Pancreas (tissue), 10 donors: ENCODE measurements at regions not wholly inside any gene's neighbourhood (a gene's known extent, or its start where the extent isn't known, plus 50 kb on each side); places are given as distances from the start of the nearest gene placed in this dataset.

Experiments used
- ATAC-seq, 4 donors: fragments of 200-7000 bp; cut with Tn5 transposase; one replicate each; pipeline versions ENCODE4 v1.8.0 to v1.9.1; 2020; ENCODE audit warnings: mild to moderate bottlenecking in 4 of 4, moderate library complexity in 4 of 4
- DNase-seq, 6 donors: peaks; one replicate each; pipeline ENCODE4 v3.0.0-alpha.2; 2020
- FAIRE-seq: peaks from 2 replicates; lab custom pipeline; 2012; peaks lifted over from hg19 to GRCh38; lab: Jason Lieb, UNC
- H3K27ac ChIP-seq, 4 donors: fragments of 200-600 bp; sonication (generic); 1 replicate in 3 of 4; 2 replicates in 1 of 4; pipeline versions ENCODE4 v1.5.0 to v1.8.0; 2020
- H3K27me3 ChIP-seq, 4 donors: fragments of 200-600 bp; one replicate each; pipeline ENCODE4 v1.8.0; 2021
- H3K36me3 ChIP-seq, 3 donors: fragments of 200-600 bp; sonication (generic) in 1 of 3; one replicate each; pipeline versions ENCODE4 v1.5.0 to v1.8.0; 2020 to 2021
- H3K4me1 ChIP-seq, 3 donors: fragments of 200-600 bp; one replicate each; pipeline ENCODE4 v1.8.0; 2021
- H3K4me3 ChIP-seq, 4 donors: fragments of 200-600 bp; sonication (generic) in 2 of 4; one replicate each; pipeline versions ENCODE4 v1.5.0 to v1.8.0; 2020 to 2021
- H3K9me3 ChIP-seq, 4 donors: fragments of 200-600 bp; one replicate each; pipeline ENCODE4 v1.8.0; 2021
- WGBS, 2 donors: extraction: QIAGEN DNeasy Blood & Tissue Kit; methylation state at CpG; one replicate each; pipeline ENCODE4 v1.1.7; 2013; 5-methylcytosine and 5-hydroxymethylcytosine counted together
- intact Hi-C, 3 donors: fragments of 100-400 bp; cut with DNase I; formaldehyde crosslinking; loops; one replicate each; pipeline versions ENCODE4 v1.11.1 to v1.14.2; 2022
- TF ChIP-seq, protein P1 (sequence below), 4 donors: fragments of 200-600 bp; sonication (generic) in 3 of 4; IDR thresholded peaks; one replicate each; pipeline versions ENCODE4 v1.5.0 to v1.8.0; 2021; ENCODE audit warnings: antibody characterized with exemption in 4 of 4
- donor health status: healthy with polysubstance abuse.
- donor health status: DM: no; HTN: no; CAD: no; lungs with moderate emphysema.
- donor health status: DM: no; HTN: no; CAD: no.
- donor health status: control.
- donor health status: control.
- donor health status: Bipolar disorder and iron deficiency.
- donor health status: DM: yes; HTN: yes; CAD: no.
- donor health status: DM: no; HTN: no; CAD: no.
- donor health status: DM: no; HTN: no; CAD: no.
- donor health status: DM: yes; HTN: yes; CAD: no.

DNA sequence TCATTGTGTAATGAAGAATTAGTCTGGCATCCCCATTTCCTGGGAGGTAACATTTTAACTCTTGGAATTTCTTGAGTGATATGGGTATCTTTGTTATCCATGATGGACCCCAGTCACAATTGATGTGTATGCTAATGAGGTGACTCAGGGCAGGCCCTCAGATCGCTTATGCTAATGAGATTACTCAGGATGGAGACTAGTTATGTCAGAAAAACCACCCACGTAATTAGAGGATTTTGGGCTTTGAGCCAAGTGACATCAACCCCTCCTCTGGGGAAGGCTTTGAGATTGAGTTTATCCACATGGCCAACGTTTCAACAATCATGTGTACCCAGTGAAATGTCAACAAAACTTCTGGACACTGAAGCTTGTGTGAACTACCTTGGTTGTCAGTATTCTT, 772.7 kb downstream of the STPG2 start:
- 39 to 43% methylated on average over 3 of the region's 3 CpGs for WGBS, 2 donors
- Histone ChIP-seq H3K27ac (no peak overlapping the region), H3K9me3 (no peaks in the 10 kb centered on the region), H3K27me3 (no peaks in the 10 kb centered on the region), H3K36me3 (no peaks in the 10 kb centered on the region), H3K4me1 (no peaks in the 10 kb centered on the region), H3K4me3 (no peak overlapping the region)
- intact Hi-C loops, result no loop called here
- no peak for DNase-seq
- TF ChIP-seq, protein P1, sequence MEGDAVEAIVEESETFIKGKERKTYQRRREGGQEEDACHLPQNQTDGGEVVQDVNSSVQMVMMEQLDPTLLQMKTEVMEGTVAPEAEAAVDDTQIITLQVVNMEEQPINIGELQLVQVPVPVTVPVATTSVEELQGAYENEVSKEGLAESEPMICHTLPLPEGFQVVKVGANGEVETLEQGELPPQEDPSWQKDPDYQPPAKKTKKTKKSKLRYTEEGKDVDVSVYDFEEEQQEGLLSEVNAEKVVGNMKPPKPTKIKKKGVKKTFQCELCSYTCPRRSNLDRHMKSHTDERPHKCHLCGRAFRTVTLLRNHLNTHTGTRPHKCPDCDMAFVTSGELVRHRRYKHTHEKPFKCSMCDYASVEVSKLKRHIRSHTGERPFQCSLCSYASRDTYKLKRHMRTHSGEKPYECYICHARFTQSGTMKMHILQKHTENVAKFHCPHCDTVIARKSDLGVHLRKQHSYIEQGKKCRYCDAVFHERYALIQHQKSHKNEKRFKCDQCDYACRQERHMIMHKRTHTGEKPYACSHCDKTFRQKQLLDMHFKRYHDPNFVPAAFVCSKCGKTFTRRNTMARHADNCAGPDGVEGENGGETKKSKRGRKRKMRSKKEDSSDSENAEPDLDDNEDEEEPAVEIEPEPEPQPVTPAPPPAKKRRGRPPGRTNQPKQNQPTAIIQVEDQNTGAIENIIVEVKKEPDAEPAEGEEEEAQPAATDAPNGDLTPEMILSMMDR (IDR thresholded peaks at IDR 0.05), result no peak
- ATAC-seq, result no peak
- no peak for FAIRE-seq

DNA sequence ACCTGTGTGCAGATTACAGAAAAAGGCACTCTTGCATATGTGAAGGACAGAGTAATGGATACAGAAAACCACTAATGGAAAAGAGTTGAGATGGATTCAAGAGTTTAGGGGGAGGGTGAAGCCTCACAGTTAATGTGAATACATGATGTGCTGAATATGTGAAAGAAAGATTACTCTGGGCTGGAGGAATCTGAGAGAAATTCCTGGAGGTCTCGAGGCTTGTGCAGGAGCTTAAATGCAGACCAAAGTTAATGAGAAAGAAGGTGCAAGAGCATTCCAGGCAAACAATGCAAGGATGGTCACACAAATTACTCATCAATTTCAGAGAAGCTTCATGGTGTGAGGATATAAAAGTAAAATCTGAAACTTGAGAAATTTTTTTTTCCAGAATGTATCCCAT, 768.8 kb downstream of the STPG2 start:
- DNase-seq (no peak), FAIRE-seq (no peak), ATAC-seq (no peak)
- H3K9me3 ChIP-seq, result no peaks in the 10 kb centered on the region
- intact Hi-C loops, result no loop called here
- TF ChIP-seq, protein P1 (IDR thresholded peaks at IDR 0.05), result no peak
- H3K4me1 ChIP-seq, result no peaks in the 10 kb centered on the region
- no peak overlapping the region for H3K27ac ChIP-seq
- no peak overlapping the region for H3K4me3 ChIP-seq
- H3K27me3 ChIP-seq, result no peaks in the 10 kb centered on the region
- WGBS, 2 donors, result 30 to 40% methylated on average over 1 of the region's 1 CpG
- no peaks in the 10 kb centered on the region for H3K36me3 ChIP-seq

DNA sequence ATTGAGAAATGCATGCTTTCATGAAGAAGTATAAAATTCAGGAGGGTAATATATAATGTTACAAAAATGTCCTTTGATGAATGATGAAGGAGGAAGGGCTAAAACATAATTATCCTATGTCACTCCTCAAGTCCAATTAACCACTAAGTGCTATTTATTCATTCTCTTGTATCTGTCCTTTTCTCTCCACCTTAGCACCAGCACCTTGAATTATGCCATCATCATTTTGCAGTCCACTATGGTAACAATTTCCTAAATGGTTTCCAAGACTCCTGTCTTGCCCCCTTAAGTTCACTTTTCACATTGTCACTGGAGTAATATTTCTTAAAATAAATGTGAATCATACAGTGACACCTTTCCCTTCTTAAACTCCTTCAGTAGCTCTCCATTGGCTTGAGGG, 756.3 kb downstream of the STPG2 start:
- intact Hi-C loops, result no loop called here
- no peaks in the 10 kb centered on the region for H3K9me3 ChIP-seq
- DNase-seq, result no peak
- no peak for ATAC-seq
- H3K4me3 ChIP-seq, result no peak overlapping the region
- FAIRE-seq, result no peak
- H3K27me3 ChIP-seq, result no peaks in the 10 kb centered on the region
- no peaks in the 10 kb centered on the region for H3K36me3 ChIP-seq
- no peak overlapping the region for H3K27ac ChIP-seq
- TF ChIP-seq, protein P1 (IDR thresholded peaks at IDR 0.05), result no peak
- no peaks in the 10 kb centered on the region for H3K4me1 ChIP-seq

DNA sequence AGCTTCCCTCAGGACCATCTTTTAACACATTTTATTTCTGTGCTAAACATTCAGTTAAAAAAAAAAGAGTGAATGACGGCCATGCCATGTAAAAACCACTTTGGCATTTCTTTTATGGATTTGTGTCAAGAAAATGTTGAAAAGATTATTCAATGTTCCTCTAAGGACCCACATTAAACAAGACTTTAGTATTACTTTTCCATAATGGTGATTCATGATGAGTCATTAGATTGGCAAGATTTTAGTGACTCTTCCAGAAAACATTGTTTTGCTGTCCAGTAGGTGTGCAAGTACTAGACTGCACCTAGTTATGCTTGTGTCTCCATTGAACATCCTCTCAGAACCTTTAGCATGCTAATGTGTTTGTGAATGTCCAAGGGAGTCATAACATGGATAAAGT, 748.6 kb downstream of the STPG2 start:
- WGBS, 2 donors, result 29 to 37% methylated on average over 1 of the region's 1 CpG
- Histone ChIP-seq H3K4me1 (no peaks in the 10 kb centered on the region), H3K27ac (no peak overlapping the region), H3K27me3 (no peaks in the 10 kb centered on the region), H3K4me3 (no peak overlapping the region), H3K36me3 (no peaks in the 10 kb centered on the region), H3K9me3 (no peaks in the 10 kb centered on the region)
- DNase-seq (no peak), FAIRE-seq (no peak), ATAC-seq (no peak)
- intact Hi-C loops, result no loop called here
- TF ChIP-seq, protein P1 (IDR thresholded peaks at IDR 0.05), result no peak

DNA sequence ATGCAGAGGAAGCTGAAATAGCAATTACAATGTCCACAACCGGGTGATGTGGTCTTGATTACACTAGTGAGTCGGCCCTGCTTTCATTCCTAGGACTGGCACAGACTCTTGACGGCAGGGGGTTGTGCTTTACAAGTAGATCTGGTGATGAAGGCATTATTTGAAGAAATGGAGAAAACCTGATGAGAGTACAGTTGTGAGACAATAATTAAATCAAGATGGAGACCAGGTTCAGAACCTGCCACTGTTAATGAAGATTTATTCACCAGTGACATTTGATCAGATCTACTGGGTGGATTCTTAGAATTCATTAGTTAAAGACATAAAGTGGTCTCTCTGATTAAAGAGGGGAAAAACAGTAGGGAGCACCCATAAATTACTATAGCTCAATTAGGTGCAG, 747.2 kb downstream of the STPG2 start:
- DNase-seq (no peak), FAIRE-seq (no peak), ATAC-seq (no peak)
- Histone ChIP-seq H3K9me3 (no peaks in the 10 kb centered on the region), H3K27ac (no peak overlapping the region), H3K36me3 (no peaks in the 10 kb centered on the region), H3K4me3 (no peak overlapping the region), H3K4me1 (no peaks in the 10 kb centered on the region), H3K27me3 (no peaks in the 10 kb centered on the region)
- WGBS, 2 donors, result 48 to 49% methylated on average over 3 of the region's 3 CpGs
- TF ChIP-seq, protein P1 (IDR thresholded peaks at IDR 0.05), result no peak
- intact Hi-C loops, result no loop called here
